22Rv1 (cell line): ENCODE measurements at regions not wholly inside any gene's neighbourhood (a gene's known extent, or its start where the extent isn't known, plus 50 kb on each side); places are given as distances from the start of the nearest gene placed in this dataset.
A peak's percentile ranks its signal among the peaks of the same experiment; 100 is the strongest.

Source experiments
- H3K27ac ChIP-seq: fragments of 450-650 bp; 2 replicates; pipeline ENCODE4 v1.5.1; 2017
- ZFX ChIP-seq: fragments of 450-650 bp; IDR thresholded peaks from 2 replicates; pipeline ENCODE4 v1.6.1; 2017; ENCODE audit warnings: antibody characterized with exemption, borderline replicate concordance
- TF ChIP-seq, protein P1 (sequence below): fragments of 450-650 bp; IDR thresholded peaks from 2 replicates; pipeline ENCODE4 v1.5.1; 2017; ENCODE audit warnings: mild to moderate bottlenecking

DNA sequence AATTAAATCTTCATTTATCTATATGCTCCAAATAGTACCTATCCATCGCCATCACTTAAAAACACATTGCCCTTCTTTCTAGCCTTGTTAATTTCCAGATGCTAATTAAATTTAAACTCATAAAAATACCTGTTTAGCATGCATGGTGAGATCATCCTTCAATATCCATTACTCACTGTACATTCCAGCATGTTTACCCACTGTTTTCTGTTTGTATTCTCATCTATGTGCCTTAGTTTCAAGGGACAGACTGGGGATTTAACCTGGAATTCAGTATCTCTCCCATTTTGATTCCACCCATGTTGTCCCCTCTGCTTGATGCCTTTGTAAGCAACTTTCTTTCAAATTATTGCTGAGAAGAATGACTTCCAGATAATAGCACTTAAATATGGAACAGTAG, 208.0 kb downstream of the SPTSSA start:
- TF ChIP-seq, protein P1, sequence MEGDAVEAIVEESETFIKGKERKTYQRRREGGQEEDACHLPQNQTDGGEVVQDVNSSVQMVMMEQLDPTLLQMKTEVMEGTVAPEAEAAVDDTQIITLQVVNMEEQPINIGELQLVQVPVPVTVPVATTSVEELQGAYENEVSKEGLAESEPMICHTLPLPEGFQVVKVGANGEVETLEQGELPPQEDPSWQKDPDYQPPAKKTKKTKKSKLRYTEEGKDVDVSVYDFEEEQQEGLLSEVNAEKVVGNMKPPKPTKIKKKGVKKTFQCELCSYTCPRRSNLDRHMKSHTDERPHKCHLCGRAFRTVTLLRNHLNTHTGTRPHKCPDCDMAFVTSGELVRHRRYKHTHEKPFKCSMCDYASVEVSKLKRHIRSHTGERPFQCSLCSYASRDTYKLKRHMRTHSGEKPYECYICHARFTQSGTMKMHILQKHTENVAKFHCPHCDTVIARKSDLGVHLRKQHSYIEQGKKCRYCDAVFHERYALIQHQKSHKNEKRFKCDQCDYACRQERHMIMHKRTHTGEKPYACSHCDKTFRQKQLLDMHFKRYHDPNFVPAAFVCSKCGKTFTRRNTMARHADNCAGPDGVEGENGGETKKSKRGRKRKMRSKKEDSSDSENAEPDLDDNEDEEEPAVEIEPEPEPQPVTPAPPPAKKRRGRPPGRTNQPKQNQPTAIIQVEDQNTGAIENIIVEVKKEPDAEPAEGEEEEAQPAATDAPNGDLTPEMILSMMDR: no peak
- TF ChIP-seq ZFX: no peak
- peak overlapping the region; percentile 11; the same call in 1 of the 2 replicates for H3K27ac ChIP-seq

DNA sequence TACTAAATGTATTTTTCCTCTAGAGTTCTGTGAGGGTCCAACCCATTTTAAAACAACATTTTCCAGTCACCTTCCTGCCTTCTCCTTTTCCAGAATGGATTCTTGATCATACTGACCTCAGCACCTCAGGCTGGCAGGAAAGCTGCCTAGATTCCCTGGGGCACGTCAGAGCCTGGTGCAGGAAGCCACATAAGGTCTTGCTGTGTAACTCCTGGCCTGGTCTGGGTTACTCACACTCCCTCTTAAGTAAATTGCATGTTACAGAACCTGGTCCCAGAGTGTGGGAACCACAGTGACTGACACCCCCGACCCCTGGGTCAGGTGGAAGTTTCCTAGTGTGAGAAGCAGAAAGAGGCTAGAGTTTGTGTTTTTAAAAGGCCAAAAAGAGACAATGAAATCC, 209.8 kb downstream of the SPTSSA start:
- no peak for TF ChIP-seq ZFX
- TF ChIP-seq, protein P1: no peak
- H3K27ac ChIP-seq: no peak overlapping the region

DNA sequence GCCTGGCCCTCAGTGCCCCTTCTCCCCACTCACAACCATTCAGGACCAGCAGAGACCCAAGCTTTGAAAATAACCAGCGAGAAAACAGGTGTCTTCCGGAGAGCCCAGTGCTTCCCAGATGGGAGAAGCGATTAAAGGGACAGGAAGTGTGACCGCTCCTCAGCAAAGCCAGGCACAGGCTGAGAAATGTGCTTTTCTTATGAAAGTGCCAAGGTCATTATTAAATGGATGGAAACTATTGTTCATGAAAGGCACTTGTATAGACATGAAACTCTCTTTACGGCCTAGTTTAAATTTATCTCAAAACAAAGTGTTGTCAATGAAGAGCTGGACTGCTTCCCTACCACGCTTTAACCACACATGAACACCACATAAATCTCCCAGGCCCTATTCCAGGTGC, 210.4 kb downstream of the SPTSSA start:
- no peak overlapping the region for H3K27ac ChIP-seq
- no peak for TF ChIP-seq ZFX
- TF ChIP-seq, protein P1: no peak

DNA sequence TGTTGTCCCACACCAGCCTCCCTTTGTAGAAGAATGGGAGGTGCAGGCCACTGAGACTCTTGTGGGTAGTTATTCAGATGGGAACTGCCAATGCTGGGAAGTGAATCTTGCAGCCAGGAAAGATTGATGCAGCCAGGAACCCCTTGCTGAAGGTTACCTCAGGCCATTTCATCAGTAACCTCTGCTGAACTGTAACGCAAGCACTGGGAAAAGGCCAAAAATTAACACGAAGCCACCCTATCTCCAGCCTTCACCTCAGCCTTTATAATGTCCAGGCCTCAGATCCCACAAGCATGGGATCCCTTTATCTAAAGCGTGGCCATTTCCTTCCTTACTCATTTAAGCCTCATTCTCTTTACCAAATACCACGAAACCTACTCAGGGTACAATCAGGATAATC, 211.1 kb downstream of the SPTSSA start:
- no peak overlapping the region for H3K27ac ChIP-seq
- TF ChIP-seq, protein P1: no peak
- no peak for TF ChIP-seq ZFX

DNA sequence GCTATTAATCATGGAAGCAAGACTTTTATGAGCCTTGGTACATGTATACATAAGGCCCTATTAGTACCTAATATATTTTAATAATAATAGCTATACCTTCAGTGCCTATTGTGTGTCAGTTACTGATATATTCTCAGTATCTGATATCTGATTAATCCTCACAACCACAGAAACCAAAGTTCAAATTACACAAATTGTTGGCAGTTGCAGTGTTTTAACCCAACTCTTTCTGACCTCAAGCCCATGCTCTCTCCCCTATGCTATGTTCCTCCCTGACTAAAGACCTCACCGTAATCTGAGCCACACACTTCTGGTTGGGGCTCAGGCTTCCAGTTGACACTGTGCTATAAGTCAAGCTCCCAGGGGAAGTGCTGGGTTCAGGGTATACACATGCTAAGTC, 214.4 kb downstream of the SPTSSA start:
- no peak overlapping the region for H3K27ac ChIP-seq
- TF ChIP-seq ZFX: no peak
- TF ChIP-seq, protein P1: no peak

DNA sequence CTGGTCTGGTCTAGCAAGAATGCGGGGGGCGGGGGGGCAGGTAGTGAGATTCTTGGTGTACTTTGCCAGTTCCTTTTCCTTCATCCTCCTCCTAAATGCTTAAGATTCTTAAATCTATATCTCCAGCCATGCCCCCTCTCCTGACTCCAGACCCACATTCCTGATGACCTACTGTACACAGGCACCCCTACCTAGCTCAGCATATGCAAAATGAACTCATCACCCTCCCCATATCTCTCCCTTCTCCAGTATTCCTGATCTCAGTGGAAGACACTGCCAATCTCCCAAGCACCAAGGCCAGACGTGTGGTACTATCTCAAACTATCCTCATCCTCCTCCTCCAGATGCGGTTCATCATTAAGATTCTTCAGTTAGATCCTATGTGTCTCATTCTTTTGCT, 215.8 kb downstream of the SPTSSA start:
- H3K27ac ChIP-seq: no peak overlapping the region
- no peak for TF ChIP-seq ZFX
- TF ChIP-seq, protein P1: no peak

DNA sequence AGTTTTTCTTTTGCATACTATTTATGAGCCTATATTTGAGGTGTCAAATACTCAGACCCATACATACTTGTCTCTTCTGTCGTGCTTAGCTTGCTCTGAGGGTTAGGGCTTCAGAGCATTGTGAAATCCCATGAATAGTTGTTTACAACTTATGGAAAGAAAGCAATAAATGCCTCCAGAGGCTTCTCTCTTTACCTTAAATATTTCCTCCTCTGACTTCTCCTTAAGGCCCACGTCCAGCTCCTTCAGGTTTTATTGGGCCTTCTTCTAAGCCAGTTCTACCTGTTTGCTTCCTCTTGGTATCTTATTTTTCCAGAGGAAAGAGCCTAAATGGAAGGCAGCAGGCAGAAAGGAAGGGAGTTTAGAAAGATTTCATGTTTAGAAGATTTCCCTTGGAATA, 218.6 kb downstream of the SPTSSA start:
- TF ChIP-seq, protein P1: no peak
- no peak for TF ChIP-seq ZFX

More for the DNA sequence above, 218.6 kb downstream of the SPTSSA start:
- H3K27ac ChIP-seq: no peak overlapping the region
